ENCODE measurements at regions not wholly inside any gene's neighbourhood (a gene's known extent, or its start where the extent isn't known, plus 50 kb on each side); places are given as distances from the start of the nearest gene placed in this dataset.

GRCh38 chr10:81040031-81040430 is 502.3 kb downstream of the SH2D4B start:
- TF ChIP-seq CTCF (IDR thresholded peaks at IDR 0.05) (no peak), POLR2A (IDR thresholded peaks at IDR 0.05) (no peak)
